Left ventricle myocardium superior (tissue), 1 donor: ENCODE measurements at regions not wholly inside any gene's neighbourhood (a gene's known extent, or its start where the extent isn't known, plus 50 kb on each side); places are given as distances from the start of the nearest gene placed in this dataset.

Experiments used
- ATAC-seq: fragments of 200-7000 bp; cut with Tn5 transposase; one replicate; pipeline ENCODE4 v1.9.1; 2020; ENCODE audit warnings: mild to moderate bottlenecking, moderate library complexity
- DNase-seq: peaks from one replicate; pipeline ENCODE4 v3.0.0-alpha.2; 2020
- intact Hi-C: fragments of 100-400 bp; cut with micrococcal nuclease; formaldehyde crosslinking; loops from one replicate; pipeline ENCODE4 v1.11.0; 2022
- donor health status: DM: no; HTN: yes; CAD: no; lungs with severe emphysema.

GRCh38 chr12:4223273-4223845, 50.2 kb upstream of the CCND2 start:
- no peak for DNase-seq
- intact Hi-C loops: no loop called here
- ATAC-seq: no peak

- DNase-seq (no peak), ATAC-seq (no peak)
- intact Hi-C loops: no loop called here
Observed at GRCh38 chr12:4221258-4221620, 52.3 kb upstream of the CCND2 start.

DNA sequence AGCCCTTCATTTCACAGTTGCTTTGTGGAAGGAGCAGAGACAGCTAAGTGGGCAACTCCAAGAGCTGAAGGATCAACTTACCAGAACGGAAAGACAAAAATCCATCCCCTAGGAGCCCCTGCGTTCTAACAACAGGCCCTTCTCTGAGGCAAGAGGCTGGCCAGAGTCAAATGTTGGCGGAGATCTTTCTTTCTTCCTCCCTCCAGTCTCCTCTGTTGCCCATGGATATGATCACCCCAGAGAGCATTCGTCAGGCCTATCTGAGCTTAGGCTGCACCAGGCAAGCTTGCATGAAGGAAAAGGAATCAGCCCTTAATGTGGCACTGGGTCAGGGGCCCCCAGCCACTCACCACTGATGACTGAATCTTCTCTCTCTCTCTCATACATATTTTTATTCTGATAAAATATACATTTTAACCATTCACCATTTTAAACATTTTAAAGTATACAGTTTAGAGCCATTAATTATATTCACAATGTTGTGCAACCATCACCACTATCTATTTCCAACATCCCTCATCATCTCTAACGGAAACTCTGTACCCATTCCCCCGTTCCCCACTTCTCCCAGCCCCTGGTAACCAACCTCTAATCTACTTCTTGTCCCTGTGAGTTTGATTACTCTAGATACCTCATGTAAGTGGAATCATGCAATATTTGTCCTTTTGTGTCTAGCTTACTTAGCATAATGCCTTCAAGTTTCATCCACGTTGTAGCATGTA, 52.9 kb upstream of the CCND2 start:
- DNase-seq (no peak), ATAC-seq (no peak)
- intact Hi-C loops: no loop called here

GRCh38 chr12:4217091-4217490, 56.5 kb upstream of the CCND2 start:
- ATAC-seq: no peak
- no peak for DNase-seq
- intact Hi-C loops: no loop called here

DNA sequence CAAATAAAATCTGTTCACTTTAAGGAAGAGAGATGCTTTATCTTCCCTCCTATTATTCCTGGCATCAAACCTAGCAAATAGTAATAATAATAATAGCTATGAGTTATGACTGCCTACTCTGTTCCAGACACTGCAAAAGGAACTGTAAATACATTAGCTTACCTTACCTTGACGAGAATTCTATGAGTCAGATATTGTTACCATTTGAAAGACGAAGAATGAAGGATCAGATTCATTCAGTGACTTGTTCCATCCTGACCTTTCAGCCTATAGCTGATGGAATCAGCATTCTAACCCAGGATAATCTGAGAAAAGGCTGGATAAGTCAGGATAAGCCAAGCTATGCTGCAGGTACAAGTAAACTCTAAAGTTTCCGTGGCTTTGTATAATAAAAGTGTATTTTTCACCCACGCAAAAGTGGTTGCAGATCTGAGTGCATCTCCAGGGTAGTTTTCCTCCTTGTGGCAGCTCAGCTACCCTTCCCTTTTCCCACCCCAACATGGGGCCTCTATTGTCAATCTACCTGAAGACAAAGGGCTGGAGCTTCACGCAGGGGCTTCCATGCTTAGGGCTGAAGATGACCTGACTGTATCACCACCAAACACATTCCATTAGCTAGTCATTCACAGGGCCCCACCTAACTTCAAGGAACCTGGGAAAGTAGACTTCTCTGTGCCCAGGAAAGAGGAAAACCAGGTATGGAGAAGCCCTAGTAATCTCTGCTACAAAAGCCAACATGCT, 57.2 kb upstream of the CCND2 start:
- DNase-seq: no peak
- intact Hi-C loops: no loop called here
- no peak for ATAC-seq

DNA sequence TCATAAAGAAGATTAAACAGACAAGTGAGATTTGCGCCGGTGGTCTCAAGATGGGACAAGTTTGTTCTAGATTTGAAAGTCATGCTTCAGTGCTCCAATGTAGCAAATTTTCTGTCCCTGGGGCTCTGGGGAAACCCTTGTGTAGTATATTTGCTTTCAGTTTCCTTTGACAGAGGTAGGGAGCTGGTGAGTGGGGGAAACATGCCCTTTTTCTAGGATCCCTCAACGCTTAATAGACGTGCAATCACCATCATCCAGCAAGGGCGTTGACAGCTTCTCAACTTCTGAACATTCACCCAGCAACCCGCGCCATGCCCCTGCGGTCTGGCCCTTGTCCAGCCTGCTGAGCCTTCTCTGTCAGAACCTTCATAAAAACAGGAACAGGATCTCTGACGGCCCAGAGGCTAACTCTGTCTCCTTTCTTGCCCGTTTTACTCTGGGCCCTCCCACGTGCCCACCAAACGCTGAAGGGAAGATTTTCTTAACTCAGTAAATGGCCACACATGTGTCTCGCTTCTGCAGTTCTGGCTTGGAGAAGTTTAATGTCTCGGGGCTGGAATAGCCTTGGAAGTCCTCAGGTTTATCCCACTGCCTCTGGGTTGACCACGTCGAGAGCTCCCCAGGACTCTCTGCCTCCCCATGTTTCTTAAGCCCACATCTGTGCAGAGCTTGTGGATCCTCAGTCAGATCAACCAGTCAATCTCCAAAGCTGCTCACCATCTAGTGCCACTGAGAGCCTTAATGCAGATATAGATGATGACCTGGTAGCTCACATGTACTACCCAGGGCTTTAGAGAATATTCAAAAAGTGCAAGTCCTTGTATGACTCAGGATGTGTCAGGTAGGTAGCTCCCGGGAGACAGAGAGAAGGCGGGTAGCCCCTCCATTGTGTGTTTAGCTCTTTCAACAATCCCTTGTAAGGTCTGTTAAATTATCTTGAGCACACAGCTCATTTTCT, 58.1 kb upstream of the CCND2 start:
- ATAC-seq (peak; percentile 67), DNase-seq (peak; percentile 72)
- intact Hi-C loops: no loop called here

- no peak for DNase-seq
- no peak for ATAC-seq
- intact Hi-C loops: no loop called here
Observed at GRCh38 chr12:4214877-4215228, 58.7 kb upstream of the CCND2 start.

GRCh38 chr12:4213471-4213870, 60.1 kb upstream of the CCND2 start:
- ATAC-seq (no peak), DNase-seq (no peak)
- intact Hi-C loops: no loop called here

GRCh38 chr12:4212845-4213244, 60.7 kb upstream of the CCND2 start:
- intact Hi-C loops: no loop called here
- DNase-seq (no peak), ATAC-seq (no peak)

- intact Hi-C loops: no loop called here
- DNase-seq: no peak
- ATAC-seq: no peak
Observed at GRCh38 chr12:4211372-4211771, 62.2 kb upstream of the CCND2 start.

GRCh38 chr12:4210183-4210582, 63.4 kb upstream of the CCND2 start:
- DNase-seq (no peak), ATAC-seq (no peak)
- intact Hi-C loops: no loop called here

DNA sequence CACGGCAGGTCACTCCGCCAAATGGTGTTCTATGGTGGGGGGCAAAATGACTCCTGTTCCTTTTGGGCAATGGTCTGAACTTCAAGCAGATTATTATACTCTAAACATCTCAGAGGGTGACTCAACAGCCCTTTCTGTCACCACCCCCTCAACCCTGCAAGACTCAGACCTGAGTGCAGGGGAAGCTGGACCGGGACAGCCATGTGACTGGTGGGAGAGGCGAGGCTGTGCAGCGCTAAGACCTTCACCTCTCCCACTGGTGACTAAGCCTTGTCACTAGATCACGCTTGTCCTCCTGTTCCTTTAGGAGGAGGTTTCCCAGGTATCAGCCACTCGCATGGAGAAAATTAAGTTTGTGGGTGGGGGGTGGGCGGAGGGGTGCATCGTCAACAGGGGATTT, 67.1 kb upstream of the CCND2 start:
- intact Hi-C loops: no loop called here
- DNase-seq: no peak
- ATAC-seq: no peak

DNA sequence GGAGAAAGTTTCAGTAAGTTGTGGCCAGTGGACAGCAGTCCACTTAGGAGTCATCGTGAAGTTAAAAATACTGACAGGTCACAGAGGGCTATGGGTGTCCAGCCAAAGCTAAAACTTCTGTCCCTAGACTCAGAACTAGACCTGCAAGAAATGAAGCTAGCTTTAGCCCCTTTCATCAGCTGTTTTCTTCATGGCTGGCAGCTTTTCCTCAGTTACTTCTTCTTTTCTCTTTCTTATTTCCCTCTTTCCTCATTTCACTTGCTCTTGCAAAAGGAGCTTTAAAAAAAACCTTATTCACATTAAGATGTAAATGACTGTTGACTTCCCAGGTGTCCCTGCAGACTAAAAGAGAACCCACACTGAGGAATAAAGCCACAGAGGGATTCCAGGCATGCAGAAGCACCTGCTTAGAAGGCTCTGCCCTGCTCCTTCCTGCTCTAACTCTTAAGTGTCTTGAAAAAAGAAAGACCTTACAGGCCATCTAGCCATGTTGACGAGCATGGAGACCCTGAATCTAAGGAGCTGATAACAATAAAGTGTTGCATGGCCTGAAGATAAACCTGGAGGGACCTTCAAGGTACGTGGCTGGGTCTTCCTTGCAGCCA, 69.7 kb upstream of the CCND2 start:
- ATAC-seq: no peak
- no peak for DNase-seq
- intact Hi-C loops: no loop called here

DNA sequence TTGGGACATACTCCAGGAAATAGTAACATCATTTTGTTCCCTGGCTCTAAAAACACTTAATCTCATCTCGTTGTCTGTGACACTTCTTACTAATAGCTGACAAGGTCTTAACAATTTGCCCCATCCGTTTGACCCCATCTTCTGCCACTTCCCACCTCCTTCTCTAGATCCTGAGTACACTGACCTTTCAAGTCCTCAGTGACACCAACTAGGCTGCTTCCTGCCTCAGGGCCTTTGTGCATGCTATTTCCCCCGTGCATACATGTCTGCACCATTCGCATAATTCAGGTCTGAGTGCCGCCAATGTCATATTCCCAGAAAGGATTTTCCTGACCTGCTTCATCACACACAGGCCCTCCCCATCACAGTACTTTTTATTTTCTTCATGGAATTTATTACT, 70.6 kb upstream of the CCND2 start:
- intact Hi-C loops: no loop called here
- ATAC-seq (no peak), DNase-seq (no peak)

- ATAC-seq: no peak
- DNase-seq: no peak
- intact Hi-C loops: no loop called here
Observed at GRCh38 chr12:4202487-4202886, 71.1 kb upstream of the CCND2 start.

DNA sequence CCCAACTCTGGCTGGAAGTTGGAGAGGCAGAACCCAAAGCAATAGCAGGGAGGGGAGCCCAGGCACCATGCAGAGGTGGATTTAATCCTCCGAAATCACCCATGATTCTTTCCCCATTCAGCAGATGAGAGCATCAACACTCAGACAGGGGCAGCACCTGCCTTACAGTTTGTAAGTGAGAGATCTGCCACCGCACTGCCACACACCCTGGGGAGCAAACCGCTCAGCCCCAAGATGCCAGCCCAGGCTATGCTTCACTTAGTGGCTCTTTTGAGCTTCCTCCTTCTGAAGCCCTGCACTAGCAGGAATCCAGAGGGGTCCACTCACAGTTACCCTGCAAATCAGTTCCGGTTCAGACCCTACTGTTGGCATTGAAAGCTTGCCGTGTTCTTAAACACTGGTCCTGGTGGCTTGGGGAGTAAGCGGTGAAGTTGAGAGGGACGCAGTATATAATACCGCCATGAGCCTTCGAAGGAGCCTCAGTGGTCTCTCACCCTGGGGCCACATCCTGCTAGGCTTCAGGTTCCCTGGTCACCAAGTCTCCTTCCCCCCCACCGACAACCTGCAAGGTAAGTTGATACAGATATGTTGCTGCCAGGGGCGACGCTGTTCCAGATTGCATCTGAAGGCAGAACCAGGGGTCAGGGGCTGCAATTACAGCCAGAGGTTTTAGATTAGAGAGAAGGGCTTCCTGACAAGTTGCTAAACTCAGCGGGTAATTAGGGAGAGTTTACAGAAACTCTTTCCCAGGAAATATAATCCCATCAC, 72.0 kb upstream of the CCND2 start:
- ATAC-seq (no peak), DNase-seq (no peak)
- intact Hi-C loops: no loop called here

DNA sequence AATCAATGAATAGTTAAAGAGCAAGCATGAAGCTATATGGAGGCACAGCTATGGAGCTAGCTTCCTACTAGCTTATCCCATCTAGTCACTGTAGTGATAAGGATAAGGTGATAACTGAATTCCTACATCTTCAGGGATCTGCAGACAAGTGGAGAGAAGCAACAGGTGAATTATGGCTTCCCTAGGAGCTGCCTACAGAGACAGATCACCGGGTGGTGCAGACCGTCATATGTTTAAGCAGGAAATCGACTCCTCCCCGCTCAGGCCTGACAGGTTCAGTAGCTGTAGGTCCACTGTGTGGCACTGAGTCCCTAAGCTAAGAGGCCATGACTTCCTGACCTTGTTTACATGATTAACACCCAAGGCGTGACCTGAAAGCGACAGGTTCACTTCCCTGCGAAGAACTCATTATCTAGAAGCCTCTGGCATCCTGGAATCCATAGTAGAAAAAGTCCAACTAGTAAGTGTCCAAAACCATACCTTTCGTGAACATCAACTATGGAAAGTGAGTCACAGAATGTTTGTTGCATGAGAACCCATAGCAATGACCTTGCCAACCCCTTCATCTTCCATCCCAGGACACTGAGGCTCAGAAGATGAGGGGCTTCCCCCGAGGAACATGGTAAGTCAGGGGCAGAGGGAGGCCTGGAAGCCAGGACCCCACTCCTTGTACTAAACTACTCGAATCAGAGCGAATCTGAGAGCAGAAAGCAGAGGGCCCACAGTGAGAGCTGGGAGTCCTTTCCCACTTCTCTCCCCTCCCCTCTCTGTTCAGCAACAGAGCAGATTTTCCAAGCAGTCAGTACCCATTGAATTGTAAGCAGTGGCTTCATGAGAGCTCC, 75.4 kb upstream of the CCND2 start:
- DNase-seq (no peak), ATAC-seq (no peak)
- intact Hi-C loops: no loop called here
